HCT116 (cell line): ENCODE measurements at regions not wholly inside any gene's neighbourhood (a gene's known extent, or its start where the extent isn't known, plus 50 kb on each side); places are given as distances from the start of the nearest gene placed in this dataset.

ENCODE experiments used
- ELF1 ChIP-seq: IDR thresholded peaks from 2 replicates; pipeline ENCODE4 v1.6.1; 2012; ENCODE audit warnings: low read depth, borderline replicate concordance
- POLR2A ChIP-seq: IDR thresholded peaks from 2 replicates; pipeline ENCODE4 v1.7.0; 2011; ENCODE audit warnings: borderline replicate concordance; ENCODE audit not compliant: insufficient read depth, insufficient read length; ENCODE audit errors: extremely low read depth
- POLR2AphosphoS5 ChIP-seq: IDR thresholded peaks from 2 replicates; pipeline ENCODE4 v1.6.1; 2011; ENCODE audit warnings: mild to moderate bottlenecking, low read depth, low read length, moderate library complexity
- RAD21 ChIP-seq: IDR thresholded peaks from 2 replicates; pipeline ENCODE4 v1.6.1; 2012; ENCODE audit warnings: low read depth, mild to moderate bottlenecking
- SP1 ChIP-seq: IDR thresholded peaks from 2 replicates; pipeline ENCODE4 v1.6.1; 2012; ENCODE audit warnings: low read depth
- ZNF274 ChIP-seq: fragments of 200-500 bp; sonication (Bioruptor generic); IDR thresholded peaks from 2 replicates; pipeline ENCODE4 v1.6.1; 2014; ENCODE audit warnings: mild to moderate bottlenecking, low read depth, low read length, inconsistent platforms
- TF ChIP-seq, protein P1 (sequence below), 3 experiments: fragments of 200-600 bp in 1 of 3; sonication (generic) in 1 of 3; IDR thresholded peaks in 2 of 3; conservative IDR thresholded peaks in 1 of 3; 2 replicates each; pipeline ENCODE4 v1.5.1; 2012 to 2017; ENCODE audit warnings: low read depth in 2 of 3, low read length in 2 of 3, antibody characterized with exemption in 1 of 3, borderline replicate concordance in 1 of 3, control low read depth in 1 of 3, mild to moderate bottlenecking in 1 of 3, mixed read lengths in 1 of 3, mixed run types in 1 of 3, moderate library complexity in 1 of 3; ENCODE audit not compliant: insufficient read depth in 1 of 3
- TF ChIP-seq, protein P2 (sequence below): IDR thresholded peaks from 2 replicates; pipeline ENCODE4 v1.6.1; 2012

DNA sequence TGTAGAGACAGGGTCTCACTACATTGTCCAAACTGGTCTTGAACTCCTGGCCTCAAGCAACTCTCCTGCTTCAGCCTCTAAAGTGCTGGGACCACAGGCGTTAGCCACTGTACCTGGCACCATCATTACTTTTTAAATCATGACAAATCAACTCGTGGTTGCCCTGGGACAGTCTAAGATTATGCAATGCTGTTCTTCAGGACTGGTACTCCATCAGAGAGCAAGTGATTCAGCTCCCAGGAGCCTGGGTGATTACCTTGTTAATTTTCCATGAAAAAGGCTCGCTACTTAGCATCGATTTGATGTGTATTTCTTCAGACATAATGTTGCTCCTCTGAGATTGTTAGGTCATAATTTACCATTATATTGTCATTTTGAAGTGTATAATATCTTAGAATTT lies 158.9 kb upstream of the STEAP4 start:
- TF ChIP-seq, protein P1, sequence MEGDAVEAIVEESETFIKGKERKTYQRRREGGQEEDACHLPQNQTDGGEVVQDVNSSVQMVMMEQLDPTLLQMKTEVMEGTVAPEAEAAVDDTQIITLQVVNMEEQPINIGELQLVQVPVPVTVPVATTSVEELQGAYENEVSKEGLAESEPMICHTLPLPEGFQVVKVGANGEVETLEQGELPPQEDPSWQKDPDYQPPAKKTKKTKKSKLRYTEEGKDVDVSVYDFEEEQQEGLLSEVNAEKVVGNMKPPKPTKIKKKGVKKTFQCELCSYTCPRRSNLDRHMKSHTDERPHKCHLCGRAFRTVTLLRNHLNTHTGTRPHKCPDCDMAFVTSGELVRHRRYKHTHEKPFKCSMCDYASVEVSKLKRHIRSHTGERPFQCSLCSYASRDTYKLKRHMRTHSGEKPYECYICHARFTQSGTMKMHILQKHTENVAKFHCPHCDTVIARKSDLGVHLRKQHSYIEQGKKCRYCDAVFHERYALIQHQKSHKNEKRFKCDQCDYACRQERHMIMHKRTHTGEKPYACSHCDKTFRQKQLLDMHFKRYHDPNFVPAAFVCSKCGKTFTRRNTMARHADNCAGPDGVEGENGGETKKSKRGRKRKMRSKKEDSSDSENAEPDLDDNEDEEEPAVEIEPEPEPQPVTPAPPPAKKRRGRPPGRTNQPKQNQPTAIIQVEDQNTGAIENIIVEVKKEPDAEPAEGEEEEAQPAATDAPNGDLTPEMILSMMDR (IDR thresholded peaks at IDR 0.05 in 2 of 3, conservative IDR thresholded peaks at IDR 0.05 in 1 of 3; ENCODE audit: borderline replicate concordance in 1 of 3, insufficient read depth in 1 of 3, low read depth in 2 of 3, low read length in 2 of 3) = no peak
- TF ChIP-seq ZNF274 = no peak
- TF ChIP-seq, protein P2, sequence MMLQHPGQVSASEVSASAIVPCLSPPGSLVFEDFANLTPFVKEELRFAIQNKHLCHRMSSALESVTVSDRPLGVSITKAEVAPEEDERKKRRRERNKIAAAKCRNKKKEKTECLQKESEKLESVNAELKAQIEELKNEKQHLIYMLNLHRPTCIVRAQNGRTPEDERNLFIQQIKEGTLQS = no peak
- TF ChIP-seq SP1 = no peak
- TF ChIP-seq ELF1 = no peak
- TF ChIP-seq POLR2A = no peak
- TF ChIP-seq RAD21 = no peak
- no peak for TF ChIP-seq POLR2AphosphoS5
